H1 (cell line): ENCODE measurements at regions not wholly inside any gene's neighbourhood (a gene's known extent, or its start where the extent isn't known, plus 50 kb on each side); places are given as distances from the start of the nearest gene placed in this dataset.

Experiments
- ASH2L ChIP-seq: fragments of 200-600, 300-600 bp; sonication (generic); IDR thresholded peaks from one replicate; pipeline ENCODE4 v1.7.1; 2017; ENCODE audit warnings: low read length
- KDM5A ChIP-seq: fragments of 200-600 bp; IDR thresholded peaks from 2 replicates; pipeline ENCODE4 v1.7.1; 2012; ENCODE audit warnings: mild to moderate bottlenecking, low read length, inconsistent platforms, mixed read lengths
- POU5F1 ChIP-seq: IDR thresholded peaks from 2 replicates; pipeline ENCODE4 v1.6.1; 2011; ENCODE audit warnings: low read depth, mild to moderate bottlenecking, low read length, moderate library complexity
- SP2 ChIP-seq: IDR thresholded peaks from 2 replicates; pipeline ENCODE4 v1.6.1; 2012; ENCODE audit warnings: mild to moderate bottlenecking, low read length, inconsistent platforms
- TF ChIP-seq, protein P1 (sequence below): fragments of 300-600 bp; sonication (generic); IDR thresholded peaks from 2 replicates; pipeline ENCODE4 v1.7.1; 2012; ENCODE audit warnings: low read length, moderate library complexity, mild to moderate bottlenecking, inconsistent platforms; ENCODE audit not compliant: insufficient replicate concordance
- TF ChIP-seq, protein P2 (sequence below), 3 experiments: IDR thresholded peaks; 1 replicate in 2 of 3; 2 replicates in 1 of 3; pipeline versions ENCODE4 v1.5.1 to v1.6.1; 2011; ENCODE audit warnings: low read length in 3 of 3, mild to moderate bottlenecking in 3 of 3, inconsistent platforms in 2 of 3, low read depth in 1 of 3, moderate library complexity in 1 of 3; ENCODE audit not compliant: insufficient read depth in 1 of 3; ENCODE audit errors: control extremely low read depth in 1 of 3

- TF ChIP-seq POU5F1 = no peak
- TF ChIP-seq, protein P1, sequence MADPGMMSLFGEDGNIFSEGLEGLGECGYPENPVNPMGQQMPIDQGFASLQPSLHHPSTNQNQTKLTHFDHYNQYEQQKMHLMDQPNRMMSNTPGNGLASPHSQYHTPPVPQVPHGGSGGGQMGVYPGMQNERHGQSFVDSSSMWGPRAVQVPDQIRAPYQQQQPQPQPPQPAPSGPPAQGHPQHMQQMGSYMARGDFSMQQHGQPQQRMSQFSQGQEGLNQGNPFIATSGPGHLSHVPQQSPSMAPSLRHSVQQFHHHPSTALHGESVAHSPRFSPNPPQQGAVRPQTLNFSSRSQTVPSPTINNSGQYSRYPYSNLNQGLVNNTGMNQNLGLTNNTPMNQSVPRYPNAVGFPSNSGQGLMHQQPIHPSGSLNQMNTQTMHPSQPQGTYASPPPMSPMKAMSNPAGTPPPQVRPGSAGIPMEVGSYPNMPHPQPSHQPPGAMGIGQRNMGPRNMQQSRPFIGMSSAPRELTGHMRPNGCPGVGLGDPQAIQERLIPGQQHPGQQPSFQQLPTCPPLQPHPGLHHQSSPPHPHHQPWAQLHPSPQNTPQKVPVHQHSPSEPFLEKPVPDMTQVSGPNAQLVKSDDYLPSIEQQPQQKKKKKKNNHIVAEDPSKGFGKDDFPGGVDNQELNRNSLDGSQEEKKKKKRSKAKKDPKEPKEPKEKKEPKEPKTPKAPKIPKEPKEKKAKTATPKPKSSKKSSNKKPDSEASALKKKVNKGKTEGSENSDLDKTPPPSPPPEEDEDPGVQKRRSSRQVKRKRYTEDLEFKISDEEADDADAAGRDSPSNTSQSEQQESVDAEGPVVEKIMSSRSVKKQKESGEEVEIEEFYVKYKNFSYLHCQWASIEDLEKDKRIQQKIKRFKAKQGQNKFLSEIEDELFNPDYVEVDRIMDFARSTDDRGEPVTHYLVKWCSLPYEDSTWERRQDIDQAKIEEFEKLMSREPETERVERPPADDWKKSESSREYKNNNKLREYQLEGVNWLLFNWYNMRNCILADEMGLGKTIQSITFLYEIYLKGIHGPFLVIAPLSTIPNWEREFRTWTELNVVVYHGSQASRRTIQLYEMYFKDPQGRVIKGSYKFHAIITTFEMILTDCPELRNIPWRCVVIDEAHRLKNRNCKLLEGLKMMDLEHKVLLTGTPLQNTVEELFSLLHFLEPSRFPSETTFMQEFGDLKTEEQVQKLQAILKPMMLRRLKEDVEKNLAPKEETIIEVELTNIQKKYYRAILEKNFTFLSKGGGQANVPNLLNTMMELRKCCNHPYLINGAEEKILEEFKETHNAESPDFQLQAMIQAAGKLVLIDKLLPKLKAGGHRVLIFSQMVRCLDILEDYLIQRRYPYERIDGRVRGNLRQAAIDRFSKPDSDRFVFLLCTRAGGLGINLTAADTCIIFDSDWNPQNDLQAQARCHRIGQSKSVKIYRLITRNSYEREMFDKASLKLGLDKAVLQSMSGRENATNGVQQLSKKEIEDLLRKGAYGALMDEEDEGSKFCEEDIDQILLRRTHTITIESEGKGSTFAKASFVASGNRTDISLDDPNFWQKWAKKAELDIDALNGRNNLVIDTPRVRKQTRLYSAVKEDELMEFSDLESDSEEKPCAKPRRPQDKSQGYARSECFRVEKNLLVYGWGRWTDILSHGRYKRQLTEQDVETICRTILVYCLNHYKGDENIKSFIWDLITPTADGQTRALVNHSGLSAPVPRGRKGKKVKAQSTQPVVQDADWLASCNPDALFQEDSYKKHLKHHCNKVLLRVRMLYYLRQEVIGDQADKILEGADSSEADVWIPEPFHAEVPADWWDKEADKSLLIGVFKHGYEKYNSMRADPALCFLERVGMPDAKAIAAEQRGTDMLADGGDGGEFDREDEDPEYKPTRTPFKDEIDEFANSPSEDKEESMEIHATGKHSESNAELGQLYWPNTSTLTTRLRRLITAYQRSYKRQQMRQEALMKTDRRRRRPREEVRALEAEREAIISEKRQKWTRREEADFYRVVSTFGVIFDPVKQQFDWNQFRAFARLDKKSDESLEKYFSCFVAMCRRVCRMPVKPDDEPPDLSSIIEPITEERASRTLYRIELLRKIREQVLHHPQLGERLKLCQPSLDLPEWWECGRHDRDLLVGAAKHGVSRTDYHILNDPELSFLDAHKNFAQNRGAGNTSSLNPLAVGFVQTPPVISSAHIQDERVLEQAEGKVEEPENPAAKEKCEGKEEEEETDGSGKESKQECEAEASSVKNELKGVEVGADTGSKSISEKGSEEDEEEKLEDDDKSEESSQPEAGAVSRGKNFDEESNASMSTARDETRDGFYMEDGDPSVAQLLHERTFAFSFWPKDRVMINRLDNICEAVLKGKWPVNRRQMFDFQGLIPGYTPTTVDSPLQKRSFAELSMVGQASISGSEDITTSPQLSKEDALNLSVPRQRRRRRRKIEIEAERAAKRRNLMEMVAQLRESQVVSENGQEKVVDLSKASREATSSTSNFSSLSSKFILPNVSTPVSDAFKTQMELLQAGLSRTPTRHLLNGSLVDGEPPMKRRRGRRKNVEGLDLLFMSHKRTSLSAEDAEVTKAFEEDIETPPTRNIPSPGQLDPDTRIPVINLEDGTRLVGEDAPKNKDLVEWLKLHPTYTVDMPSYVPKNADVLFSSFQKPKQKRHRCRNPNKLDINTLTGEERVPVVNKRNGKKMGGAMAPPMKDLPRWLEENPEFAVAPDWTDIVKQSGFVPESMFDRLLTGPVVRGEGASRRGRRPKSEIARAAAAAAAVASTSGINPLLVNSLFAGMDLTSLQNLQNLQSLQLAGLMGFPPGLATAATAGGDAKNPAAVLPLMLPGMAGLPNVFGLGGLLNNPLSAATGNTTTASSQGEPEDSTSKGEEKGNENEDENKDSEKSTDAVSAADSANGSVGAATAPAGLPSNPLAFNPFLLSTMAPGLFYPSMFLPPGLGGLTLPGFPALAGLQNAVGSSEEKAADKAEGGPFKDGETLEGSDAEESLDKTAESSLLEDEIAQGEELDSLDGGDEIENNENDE = no peak
- TF ChIP-seq, protein P2, sequence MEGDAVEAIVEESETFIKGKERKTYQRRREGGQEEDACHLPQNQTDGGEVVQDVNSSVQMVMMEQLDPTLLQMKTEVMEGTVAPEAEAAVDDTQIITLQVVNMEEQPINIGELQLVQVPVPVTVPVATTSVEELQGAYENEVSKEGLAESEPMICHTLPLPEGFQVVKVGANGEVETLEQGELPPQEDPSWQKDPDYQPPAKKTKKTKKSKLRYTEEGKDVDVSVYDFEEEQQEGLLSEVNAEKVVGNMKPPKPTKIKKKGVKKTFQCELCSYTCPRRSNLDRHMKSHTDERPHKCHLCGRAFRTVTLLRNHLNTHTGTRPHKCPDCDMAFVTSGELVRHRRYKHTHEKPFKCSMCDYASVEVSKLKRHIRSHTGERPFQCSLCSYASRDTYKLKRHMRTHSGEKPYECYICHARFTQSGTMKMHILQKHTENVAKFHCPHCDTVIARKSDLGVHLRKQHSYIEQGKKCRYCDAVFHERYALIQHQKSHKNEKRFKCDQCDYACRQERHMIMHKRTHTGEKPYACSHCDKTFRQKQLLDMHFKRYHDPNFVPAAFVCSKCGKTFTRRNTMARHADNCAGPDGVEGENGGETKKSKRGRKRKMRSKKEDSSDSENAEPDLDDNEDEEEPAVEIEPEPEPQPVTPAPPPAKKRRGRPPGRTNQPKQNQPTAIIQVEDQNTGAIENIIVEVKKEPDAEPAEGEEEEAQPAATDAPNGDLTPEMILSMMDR (IDR thresholded peaks at IDR 0.05; ENCODE audit: control extremely low read depth in 1 of 3, insufficient read depth in 1 of 3, low read depth in 1 of 3, low read length in 3 of 3) = no peak
- TF ChIP-seq ASH2L = no peak
- no peak for TF ChIP-seq KDM5A
- TF ChIP-seq SP2 = no peak
- TF ChIP-seq, all 59 proteins: peak for 0
Observed at GRCh38 chr12:24349051-24349799, 399.8 kb upstream of the SOX5 start (continued).
